Caco-2 (cell line): ENCODE measurements at regions not wholly inside any gene's neighbourhood (a gene's known extent, or its start where the extent isn't known, plus 50 kb on each side); places are given as distances from the start of the nearest gene placed in this dataset.

ENCODE experiments used
- BruUV-seq: library from RNA; stranded (reverse); fragments of 400-500 nt; replicated peaks from 2 replicates; lab custom pipeline; 2021; lab: Mats Ljungman, UMichigan
- CTCF ChIA-PET: fragments of 300-600 bp; sonication (Branson Sonifier 250); formaldehyde crosslinking; loops from one replicate; lab custom pipeline; 2022; ENCODE audit warnings: antibody characterized with exemption; lab: Charles Lee
- POLR2A ChIA-PET: fragments of 300-600 bp; sonication (Branson Sonifier 250); formaldehyde crosslinking; loops from one replicate; lab custom pipeline; 2022; ENCODE audit warnings: antibody characterized with exemption; lab: Charles Lee
- DNase-seq, 2 experiments: peaks; one replicate each; pipeline versions ENCODE4 v3.0.0 to v3.0.0-alpha.2; 2020 to 2022
- H3K27me3 ChIP-seq: replicated peaks from 2 replicates; pipeline ENCODE4 v1.6.0; 2011; ENCODE audit warnings: low read length; ENCODE audit not compliant: control insufficient read depth, insufficient read depth
- H3K36me3 ChIP-seq: 2 replicates; pipeline ENCODE4 v1.5.1; 2011; ENCODE audit warnings: low read length; ENCODE audit not compliant: control insufficient read depth, insufficient read depth
- H3K4me1 ChIP-seq: fragments of 250-450 bp; sonication (Bioruptor Pico); 2 replicates; pipeline ENCODE4 v1.5.1; 2020; ENCODE audit warnings: mild to moderate bottlenecking
- H3K4me3 ChIP-seq: 2 replicates; pipeline ENCODE4 v1.5.1; 2011; ENCODE audit warnings: low read depth, mild to moderate bottlenecking, control low read depth, low read length
- H3K9me3 ChIP-seq: fragments of 250-450 bp; sonication (Bioruptor Pico); 2 replicates; pipeline ENCODE4 v1.5.1; 2020; ENCODE audit warnings: mild to moderate bottlenecking, moderate library complexity
- H3K27ac Mint-ChIP-seq: one replicate; pipeline ENCODE4 v1.8.0; 2022; ENCODE audit warnings: mixed read lengths; ENCODE audit not compliant: unreplicated experiment
- H3K27me3 Mint-ChIP-seq: one replicate; pipeline ENCODE4 v1.8.0; 2022; ENCODE audit warnings: mixed read lengths; ENCODE audit not compliant: insufficient read depth, unreplicated experiment
- H3K36me3 Mint-ChIP-seq: one replicate; pipeline ENCODE4 v1.8.0; 2022; ENCODE audit warnings: mild to moderate bottlenecking, mixed read lengths; ENCODE audit not compliant: insufficient read depth, unreplicated experiment
- H3K4me1 Mint-ChIP-seq: one replicate; pipeline ENCODE4 v1.8.0; 2022; ENCODE audit warnings: low read depth, mixed read lengths; ENCODE audit not compliant: unreplicated experiment
- H3K4me3 Mint-ChIP-seq: one replicate; pipeline ENCODE4 v1.8.0; 2022; ENCODE audit warnings: mild to moderate bottlenecking, moderate library complexity, mixed read lengths; ENCODE audit not compliant: unreplicated experiment
- H3K9me3 Mint-ChIP-seq: one replicate; pipeline ENCODE4 v1.8.0; 2022; ENCODE audit warnings: mixed read lengths; ENCODE audit not compliant: unreplicated experiment
- intact Hi-C: fragments of 100-400 bp; cut with micrococcal nuclease; formaldehyde crosslinking; loops from one replicate; pipeline ENCODE4 v1.10.0; 2022; ENCODE audit not compliant: unreplicated experiment
- TF ChIP-seq, protein P1 (sequence below), 2 experiments: fragments of 200-600 bp in 1 of 2; IDR thresholded peaks; 1 replicate in 1 of 2; 2 replicates in 1 of 2; pipeline versions ENCODE4 v1.5.1 to v1.8.0; 2011 to 2022; ENCODE audit warnings: antibody characterized with exemption in 1 of 2, control low read depth in 1 of 2, inconsistent platforms in 1 of 2, low read depth in 1 of 2, low read length in 1 of 2, mild to moderate bottlenecking in 1 of 2, moderate library complexity in 1 of 2; ENCODE audit not compliant: insufficient read depth in 1 of 2, severe bottlenecking in 1 of 2, unreplicated experiment in 1 of 2

DNA sequence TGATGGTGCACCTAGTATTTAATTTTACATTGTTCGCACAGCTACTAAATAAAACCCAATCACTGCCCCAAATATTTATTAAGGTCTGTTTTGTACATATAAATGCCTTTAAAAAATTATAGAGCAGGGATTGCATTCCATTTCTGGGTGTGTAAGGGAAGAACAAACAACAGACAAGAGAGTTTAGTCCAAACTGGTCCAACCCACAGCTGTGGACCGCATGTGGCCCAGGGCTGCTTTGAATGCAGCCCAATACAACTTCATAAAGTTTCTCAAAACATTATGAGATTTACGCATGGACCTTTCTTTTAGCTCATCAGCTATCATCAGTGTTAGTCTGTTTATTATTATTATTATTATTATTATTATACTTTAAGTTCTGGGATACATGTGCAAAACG lies 114.8 kb upstream of the LRATD1 start:
- Histone ChIP-seq H3K27me3 (no peaks in the 10 kb centered on the region), H3K4me1 (no peaks in the 10 kb centered on the region), H3K9me3 (no peaks in the 10 kb centered on the region), H3K4me3 (no peak overlapping the region), H3K36me3 (no peaks in the 10 kb centered on the region)
- no peaks in the 10 kb centered on the region for H3K9me3 Mint-ChIP-seq
- DNase-seq = no peak
- H3K36me3 Mint-ChIP-seq = no peaks in the 10 kb centered on the region
- ChIA-PET POLR2A (no interaction called here), CTCF (interaction anchor here (0.6 to 0.7 kb wide), 2 partner anchors 66 to 800 kb away, joined by 3 to 4 read pairs; no protein-coding TSS in a partner anchor)
- H3K27me3 Mint-ChIP-seq = no peaks in the 10 kb centered on the region
- no peaks in the 10 kb centered on the region for H3K4me1 Mint-ChIP-seq
- no TSS peak for BruUV-seq
- TF ChIP-seq, protein P1, sequence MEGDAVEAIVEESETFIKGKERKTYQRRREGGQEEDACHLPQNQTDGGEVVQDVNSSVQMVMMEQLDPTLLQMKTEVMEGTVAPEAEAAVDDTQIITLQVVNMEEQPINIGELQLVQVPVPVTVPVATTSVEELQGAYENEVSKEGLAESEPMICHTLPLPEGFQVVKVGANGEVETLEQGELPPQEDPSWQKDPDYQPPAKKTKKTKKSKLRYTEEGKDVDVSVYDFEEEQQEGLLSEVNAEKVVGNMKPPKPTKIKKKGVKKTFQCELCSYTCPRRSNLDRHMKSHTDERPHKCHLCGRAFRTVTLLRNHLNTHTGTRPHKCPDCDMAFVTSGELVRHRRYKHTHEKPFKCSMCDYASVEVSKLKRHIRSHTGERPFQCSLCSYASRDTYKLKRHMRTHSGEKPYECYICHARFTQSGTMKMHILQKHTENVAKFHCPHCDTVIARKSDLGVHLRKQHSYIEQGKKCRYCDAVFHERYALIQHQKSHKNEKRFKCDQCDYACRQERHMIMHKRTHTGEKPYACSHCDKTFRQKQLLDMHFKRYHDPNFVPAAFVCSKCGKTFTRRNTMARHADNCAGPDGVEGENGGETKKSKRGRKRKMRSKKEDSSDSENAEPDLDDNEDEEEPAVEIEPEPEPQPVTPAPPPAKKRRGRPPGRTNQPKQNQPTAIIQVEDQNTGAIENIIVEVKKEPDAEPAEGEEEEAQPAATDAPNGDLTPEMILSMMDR (IDR thresholded peaks at IDR 0.05; ENCODE audit: insufficient read depth in 1 of 2, low read depth in 1 of 2, low read length in 1 of 2, severe bottlenecking in 1 of 2, unreplicated experiment in 1 of 2) = no peak
- H3K27ac Mint-ChIP-seq = no peak overlapping the region
- H3K4me3 Mint-ChIP-seq = no peak overlapping the region
- intact Hi-C loops = no loop called here

DNA sequence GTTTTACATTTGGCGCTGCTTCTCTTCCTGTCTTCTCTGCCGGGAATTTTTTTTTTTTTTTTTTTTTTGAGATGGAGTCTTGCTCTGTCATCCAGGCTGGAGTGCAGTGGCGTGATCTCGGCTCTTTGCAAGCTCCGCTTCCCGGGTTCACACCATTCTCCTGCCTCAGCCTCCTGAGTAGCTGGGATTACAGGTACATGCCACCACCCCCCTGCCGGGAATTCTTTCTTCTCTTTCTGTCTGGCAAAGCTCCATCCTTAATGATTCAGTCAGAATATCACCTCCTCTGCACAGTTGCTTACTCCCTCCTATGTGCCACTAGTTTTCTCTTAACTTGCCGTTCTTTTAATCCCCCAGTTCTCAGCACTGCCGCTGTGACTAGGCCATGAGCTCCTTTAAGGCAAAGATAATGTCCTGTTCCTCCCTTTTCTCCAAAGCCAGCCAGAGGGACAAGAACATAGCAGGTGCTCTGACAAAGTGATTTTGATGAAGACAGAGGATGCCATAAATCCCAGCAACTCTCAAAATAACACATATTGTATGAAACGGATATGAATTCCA lies 112.1 kb upstream of the LRATD1 start:
- BruUV-seq = no TSS peak
- Histone ChIP-seq H3K4me3 (no peak overlapping the region), H3K27me3 (no peaks in the 10 kb centered on the region), H3K36me3 (no peaks in the 10 kb centered on the region), H3K9me3 (no peaks in the 10 kb centered on the region), H3K4me1 (no peaks in the 10 kb centered on the region)
- CTCF ChIA-PET = no interaction called here
- DNase-seq = no peak
- TF ChIP-seq, protein P1 (IDR thresholded peaks at IDR 0.05; ENCODE audit: insufficient read depth in 1 of 2, low read depth in 1 of 2, low read length in 1 of 2, severe bottlenecking in 1 of 2, unreplicated experiment in 1 of 2) = no peak
- Mint-ChIP-seq H3K27me3 (no peaks in the 10 kb centered on the region), H3K4me3 (no peak overlapping the region), H3K36me3 (no peaks in the 10 kb centered on the region), H3K9me3 (no peaks in the 10 kb centered on the region), H3K4me1 (no peaks in the 10 kb centered on the region), H3K27ac (no peak overlapping the region)
- POLR2A ChIA-PET = no interaction called here
- intact Hi-C loops = no loop called here

DNA sequence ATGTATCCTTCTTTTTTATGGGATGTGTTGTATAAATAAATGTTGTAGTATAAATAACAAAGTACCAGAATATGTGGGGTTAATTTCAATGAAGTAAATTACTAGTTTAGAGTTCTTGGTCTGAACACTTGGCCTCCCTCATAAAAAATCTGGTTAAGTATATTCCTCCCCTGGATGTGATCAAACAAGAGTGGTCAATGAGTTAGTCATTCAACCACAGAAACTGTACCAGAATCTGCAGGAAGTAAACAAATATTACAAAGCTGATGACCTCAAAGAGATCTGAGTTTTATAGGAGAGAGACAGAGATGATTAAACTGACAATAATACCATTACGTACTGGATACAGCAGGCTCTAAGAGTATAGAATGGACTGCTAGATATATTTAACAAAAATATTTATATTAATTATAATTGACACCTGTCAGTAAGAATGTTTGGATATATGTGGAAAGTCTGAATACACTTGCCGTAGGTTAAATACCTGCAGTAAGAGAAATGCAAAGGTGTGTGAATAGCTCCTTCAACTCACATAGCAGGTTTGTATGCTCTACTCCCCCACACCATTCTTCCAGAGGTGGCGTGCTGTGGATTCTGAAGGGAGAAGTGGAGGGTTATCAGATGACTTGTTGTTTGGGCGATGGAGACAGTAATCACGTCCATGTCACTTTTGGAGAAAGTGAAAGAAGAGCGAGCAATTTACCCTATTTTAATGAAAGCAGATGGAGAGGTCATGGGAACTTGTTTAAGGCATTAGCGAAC lies 108.3 kb upstream of the LRATD1 start:
- H3K9me3 ChIP-seq = no peaks in the 10 kb centered on the region
- Mint-ChIP-seq H3K4me3 (no peak overlapping the region), H3K4me1 (no peaks in the 10 kb centered on the region), H3K27ac (no peak overlapping the region), H3K36me3 (no peaks in the 10 kb centered on the region), H3K27me3 (no peaks in the 10 kb centered on the region), H3K9me3 (no peaks in the 10 kb centered on the region)
- CTCF ChIA-PET = no interaction called here
- no peaks in the 10 kb centered on the region for H3K27me3 ChIP-seq
- TF ChIP-seq, protein P1 (IDR thresholded peaks at IDR 0.05; ENCODE audit: insufficient read depth in 1 of 2, low read depth in 1 of 2, low read length in 1 of 2, severe bottlenecking in 1 of 2, unreplicated experiment in 1 of 2) = no peak
- no peak for DNase-seq
- intact Hi-C loops = no loop called here
- H3K36me3 ChIP-seq = no peaks in the 10 kb centered on the region
- no peaks in the 10 kb centered on the region for H3K4me1 ChIP-seq
- POLR2A ChIA-PET = no interaction called here
- no peak overlapping the region for H3K4me3 ChIP-seq
- BruUV-seq = no TSS peak
